OCI-M2 (cell line): ENCODE measurements at regions not wholly inside any gene's neighbourhood (a gene's known extent, or its start where the extent isn't known, plus 50 kb on each side); places are given as distances from the start of the nearest gene placed in this dataset.
"Not testable (repeated sequence)": the region's sequence is repeated elsewhere in the genome, so short reads cannot be mapped to it uniquely, and the experiment has no call there.

Source experiments
- DNase-seq: peaks from one replicate; lab custom pipeline; 2025; ENCODE audit not compliant: unreplicated experiment; lab: John Stamatoyannopoulos, UW

DNA sequence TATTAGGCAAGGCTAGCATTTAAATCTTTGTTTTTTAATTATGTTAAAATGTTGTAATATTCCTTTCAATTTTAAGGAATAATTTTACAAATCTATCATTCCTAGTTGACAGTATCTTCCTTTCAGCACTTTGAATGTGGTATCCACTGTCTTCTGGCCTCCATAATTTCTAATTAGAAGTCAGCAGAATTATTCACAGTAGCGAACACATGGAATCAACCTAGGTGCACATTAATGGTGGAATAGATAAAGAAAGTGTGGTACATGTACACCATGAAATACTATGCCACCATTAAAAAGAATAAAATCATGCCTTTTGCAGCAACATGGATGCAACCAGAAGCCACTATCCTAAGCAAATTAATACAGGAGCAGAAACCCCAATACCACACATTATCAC, 1887.8 kb downstream of the PCDH7 start:
- DNase-seq, result no peak

DNA sequence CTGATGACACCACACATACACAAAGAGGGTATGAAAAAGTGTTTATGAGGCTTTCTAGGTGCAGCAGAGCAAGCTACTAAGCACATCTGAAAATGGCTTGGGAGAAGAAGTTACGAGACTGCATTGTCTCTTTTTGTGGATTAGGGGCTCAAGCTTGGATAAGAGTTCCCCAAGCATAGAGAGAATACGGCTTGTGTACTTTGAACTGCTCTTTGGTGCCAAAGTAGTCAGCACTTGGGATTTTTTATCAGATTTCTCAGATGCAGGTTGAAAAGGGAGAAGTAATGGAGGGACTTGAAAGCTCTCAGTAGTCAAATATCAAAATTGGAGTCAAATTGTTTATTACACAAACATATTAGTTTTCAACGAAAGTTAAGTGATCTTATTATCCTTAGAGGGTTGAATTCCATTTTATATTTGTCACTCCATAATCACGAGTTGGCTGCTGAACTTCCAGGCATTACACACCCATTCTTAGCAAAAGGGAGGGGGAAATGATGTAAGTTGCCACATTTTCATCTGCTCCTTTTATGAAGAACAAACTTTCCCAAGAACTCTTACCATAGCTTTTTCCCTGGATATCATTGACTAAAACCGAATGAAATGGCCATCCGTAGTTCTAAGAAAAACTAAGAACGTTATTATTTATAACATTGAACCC, 1904.9 kb downstream of the PCDH7 start:
- DNase-seq, result no peak

DNA sequence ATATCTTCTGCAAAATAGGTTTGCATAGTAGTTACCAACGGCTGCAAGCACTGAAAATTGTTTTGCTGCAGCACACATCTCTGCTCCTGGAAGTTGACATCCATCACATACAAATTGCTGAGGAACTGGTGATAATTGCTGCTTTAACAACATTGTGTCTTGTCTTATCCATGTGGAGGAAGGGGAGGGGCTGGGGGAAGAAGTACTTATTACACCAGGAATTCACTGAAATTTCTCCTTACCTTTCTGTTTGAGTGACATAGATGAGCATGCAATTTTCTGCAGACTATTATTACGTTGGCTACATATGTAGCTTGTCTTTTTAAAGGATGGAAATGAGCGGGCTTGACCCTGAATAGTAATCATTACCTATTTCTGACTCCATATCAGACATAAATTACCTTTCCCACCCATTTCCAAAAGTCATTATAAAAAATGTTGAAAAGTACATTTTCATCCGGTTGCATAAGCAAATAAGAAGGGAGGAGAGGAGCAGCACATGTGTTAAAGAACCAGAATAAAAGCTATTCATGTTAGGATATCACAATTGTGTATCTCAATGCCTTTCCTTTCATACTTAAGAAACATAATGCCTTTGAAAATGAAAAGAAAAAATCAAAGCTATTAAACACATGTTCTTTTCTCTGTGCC, 1905.6 kb downstream of the PCDH7 start:
- DNase-seq, result no peak

DNA sequence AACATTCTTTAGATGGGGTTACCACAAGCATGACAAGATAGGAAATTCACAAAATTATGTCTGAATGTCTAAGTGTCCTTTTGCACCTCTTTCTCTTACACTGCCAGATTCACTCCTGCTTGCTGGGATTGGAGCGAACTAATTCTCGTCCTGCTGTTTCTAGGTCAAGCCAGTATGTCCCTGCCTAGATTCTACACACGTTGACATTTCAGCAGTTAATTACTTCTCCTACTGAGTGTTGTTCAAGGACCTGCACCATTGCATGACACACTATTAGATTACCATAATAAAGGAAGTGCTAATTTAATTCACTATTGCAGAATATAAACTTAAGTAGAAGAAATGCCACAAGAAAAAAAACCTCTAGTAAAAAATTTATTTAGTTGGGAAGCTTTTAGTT, 1911.7 kb downstream of the PCDH7 start:
- no peak for DNase-seq

DNA sequence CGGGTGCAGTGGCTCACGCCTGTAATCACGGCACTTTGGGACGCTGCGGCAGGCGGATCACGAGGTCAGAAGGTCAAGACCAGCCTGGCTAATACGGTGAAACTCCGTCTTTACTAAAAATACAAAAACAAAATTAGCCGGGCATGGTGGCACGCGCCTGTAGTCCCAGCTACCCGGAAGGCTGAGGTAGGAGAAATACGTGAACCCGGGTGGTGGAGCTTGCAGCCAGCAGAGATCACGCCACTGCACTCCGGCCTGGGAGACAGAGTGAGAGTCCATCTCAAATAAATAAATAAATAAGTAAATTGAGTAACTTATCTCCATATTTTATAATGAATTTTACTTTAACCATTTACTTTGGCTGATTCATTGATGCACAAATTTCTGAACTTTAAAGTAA, 1913.3 kb downstream of the PCDH7 start:
- DNase-seq, result no peak

DNA sequence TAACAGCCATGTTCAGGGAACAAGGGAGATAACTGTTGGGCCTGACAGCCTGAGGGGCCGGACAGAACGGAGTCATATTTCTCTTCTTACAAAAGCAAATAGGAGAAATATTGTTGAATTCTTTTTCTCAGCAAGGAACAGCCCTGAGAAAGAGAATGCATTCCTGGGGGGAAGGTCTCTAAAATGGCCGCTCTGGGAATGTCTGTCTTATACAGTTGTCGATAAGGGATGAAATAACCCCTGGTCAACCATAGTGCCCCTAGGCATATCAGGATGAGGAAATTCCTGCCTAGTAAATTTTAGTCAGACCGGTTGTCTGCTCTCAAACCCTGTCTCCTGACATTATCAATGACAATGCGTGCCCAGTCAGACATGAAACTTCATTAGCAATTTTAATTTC, 1925.5 kb downstream of the PCDH7 start:
- DNase-seq, result no peak

DNA sequence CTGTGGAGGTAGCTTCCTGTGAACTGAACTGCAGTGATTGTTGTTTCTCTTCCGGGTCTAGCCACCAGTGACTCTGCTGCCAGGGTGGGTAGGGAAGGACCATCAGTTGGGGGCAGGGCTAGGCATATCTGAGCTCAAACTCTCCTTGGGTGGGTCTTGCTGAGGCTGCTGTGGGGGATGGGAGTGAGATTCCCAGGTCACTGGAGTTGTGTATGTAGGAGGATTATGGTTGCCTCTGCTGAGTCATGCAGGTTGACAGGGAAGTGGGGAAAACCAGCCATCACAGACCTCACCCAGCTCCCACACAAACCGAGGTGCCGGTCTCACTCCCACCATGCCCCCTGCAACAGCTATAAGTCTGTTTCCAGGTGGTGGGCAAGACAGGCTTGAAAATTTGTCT, 1937.8 kb downstream of the PCDH7 start:
- no peak for DNase-seq

DNA sequence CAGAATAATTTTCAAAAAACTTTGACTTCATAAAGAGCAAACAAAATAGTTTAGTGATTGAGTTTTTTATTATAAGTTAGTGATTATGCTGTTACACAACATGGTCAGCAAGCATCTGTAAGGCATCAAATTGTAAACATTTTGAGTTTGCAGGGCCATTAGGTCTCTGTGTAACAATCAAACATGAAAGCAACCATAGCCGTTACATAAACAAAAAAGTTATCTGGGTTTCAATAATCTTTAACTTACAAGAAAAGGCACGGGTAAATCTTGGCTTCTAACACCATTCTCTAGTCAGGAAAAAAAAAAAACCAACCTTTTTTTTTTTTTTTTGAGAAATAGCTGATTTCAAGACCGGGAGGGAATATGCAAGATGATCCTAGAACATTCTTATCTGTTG, 1941.1 kb downstream of the PCDH7 start:
- no peak for DNase-seq

DNA sequence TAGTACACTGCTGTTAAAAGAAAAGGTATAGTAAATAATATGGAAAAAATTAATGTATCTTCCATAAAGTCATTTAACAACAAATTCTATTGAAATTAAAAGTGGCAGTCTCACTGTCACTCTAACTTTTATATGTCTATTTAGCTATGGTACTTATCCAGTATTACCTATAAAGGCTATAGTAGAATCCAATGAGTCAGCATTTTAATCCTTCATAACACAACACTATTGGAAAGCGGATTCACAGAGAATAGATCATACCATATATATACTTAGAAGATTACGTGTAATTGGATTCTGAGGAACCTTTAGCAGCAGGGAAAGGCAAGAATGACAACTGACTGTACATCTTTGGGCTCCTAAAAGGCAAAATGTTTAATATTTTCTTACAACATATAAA, 1942.6 kb downstream of the PCDH7 start:
- no peak for DNase-seq

DNA sequence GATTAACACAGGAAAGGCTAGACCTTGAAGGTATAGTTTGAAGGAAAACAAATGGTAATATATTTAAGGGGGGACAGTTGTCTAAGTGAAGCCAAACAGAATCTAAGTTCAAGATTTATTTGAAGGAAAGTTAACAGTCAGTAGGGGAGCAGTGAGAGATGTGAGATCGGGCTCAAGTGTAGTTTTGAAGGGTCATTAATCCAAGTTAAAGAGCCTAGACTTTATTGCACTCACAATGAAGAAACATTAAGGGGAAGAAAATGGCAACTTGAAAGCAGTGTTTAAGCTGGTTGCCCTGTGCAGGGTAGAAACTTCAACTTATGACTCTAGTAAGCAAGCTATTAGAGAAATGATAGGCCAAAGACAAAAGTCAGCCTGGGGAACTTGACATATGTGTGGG, 1952.2 kb downstream of the PCDH7 start:
- DNase-seq, result no peak

DNA sequence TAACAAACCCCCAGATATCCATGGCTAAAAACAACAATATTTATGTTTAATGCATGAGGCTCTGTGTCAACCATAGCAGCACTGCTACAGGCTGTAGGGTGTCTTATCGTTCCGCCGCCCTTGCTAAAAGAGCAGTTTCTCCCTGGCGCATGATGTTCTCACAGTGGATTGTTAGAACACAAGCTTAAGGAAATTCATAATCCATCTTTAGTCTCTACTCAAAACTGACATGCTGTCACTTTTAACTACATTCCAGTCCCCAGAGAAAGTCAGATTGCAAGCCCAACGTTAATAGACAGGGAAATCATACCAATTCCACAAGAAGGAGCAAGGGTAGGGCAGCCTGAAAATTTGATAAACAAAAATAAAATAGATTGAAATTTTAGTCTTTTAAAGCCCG, 1960.8 kb downstream of the PCDH7 start:
- no peak for DNase-seq

DNA sequence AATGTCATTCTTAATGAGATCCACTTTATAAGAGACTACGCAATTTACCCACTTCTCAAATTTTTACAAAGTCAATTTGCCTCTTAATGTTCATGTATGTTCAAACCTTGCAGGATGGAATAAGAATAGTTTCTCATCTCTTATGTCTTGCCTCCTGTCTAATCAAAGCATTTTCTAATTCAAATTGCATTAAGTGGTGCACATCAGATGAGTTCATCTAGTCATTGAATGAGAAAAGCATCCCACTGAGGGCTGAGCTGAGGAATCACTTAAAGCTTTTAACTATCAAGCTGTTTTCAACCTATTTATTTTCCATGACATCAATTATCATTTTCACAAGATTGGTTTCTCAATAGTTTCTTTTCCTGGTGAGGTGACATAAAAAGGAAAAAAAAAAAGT, 1964.0 kb downstream of the PCDH7 start:
- DNase-seq, result no peak

DNA sequence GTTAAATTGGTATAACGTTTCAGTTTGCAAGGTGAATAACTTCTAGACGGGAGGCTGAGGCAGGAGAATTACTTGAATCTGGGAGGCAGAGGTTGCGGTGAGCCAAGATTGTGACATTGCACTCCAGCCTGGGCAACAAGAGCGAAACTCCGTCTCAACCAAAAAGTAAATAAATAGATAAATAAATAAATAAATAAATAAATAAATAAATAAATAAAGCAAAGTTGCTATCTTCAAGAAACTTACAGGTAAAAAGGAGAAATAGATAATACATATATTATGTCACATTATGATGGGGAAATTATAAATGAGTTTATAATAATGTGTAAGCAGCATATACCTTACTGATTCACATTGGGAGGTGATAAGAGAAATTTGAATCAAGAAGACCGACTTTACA, 1966.0 kb downstream of the PCDH7 start:
- DNase-seq, result no peak

DNA sequence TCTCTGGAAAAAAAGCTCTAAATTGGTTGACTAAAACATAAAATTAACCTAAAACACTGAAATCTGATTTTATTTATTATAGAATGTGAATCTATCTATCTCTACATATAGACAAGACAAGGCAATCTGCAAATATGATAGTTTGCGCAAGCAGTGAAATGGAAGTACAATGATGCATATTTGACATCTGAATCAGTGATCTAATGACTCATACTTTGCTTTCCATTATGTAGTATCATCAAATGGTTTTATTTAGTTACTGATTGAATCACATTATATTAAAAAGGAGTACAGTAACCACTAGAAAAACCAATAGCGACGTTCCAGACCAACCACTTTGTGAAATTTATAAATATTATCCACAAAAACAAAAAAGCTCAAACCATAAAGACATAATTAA, 1969.3 kb downstream of the PCDH7 start:
- DNase-seq, result no peak

DNA sequence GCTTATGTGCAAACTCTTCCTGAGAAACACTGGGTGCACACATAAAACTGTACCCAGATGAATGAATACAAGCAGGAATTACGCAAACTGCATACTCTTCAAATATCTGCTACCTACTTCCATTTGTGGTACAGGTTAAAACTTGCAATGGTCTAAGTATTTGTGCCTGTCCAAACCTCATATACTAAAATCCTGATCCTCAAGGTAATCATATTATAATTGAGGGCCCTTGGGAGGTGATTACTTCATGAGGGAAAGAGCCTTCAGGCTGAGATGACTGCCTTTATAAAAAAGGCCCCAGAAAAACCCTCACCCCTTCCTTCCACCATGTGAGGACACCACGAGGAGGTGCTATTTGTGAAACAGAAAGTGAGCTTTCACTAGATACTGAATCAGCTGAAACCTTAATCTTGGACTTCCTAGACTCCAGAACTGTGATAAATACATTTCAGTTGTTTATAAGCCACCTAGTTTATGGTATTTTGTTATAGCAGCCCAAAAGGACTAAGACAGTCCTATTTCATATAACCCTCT, 1977.2 kb downstream of the PCDH7 start:
- no peak for DNase-seq

DNA sequence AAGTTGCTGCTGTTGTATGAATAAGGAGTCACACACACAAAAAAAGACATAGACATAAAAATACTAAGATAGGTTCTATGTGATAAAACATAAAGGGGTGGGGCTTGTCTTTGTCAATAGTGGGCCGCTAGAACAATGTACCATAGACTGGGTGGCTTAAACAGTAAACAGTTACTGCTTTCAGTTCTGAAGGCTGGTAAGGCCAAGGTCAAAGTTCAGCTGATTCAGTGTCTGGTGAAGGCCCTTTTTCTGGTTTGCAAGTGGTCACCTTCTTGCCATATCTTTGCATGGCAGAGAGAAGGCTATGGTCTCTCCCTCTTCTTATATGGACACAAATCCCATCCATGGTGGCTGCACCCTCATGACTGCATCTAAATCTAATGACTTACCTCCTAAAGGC, 1980.7 kb downstream of the PCDH7 start:
- no peak for DNase-seq

DNA sequence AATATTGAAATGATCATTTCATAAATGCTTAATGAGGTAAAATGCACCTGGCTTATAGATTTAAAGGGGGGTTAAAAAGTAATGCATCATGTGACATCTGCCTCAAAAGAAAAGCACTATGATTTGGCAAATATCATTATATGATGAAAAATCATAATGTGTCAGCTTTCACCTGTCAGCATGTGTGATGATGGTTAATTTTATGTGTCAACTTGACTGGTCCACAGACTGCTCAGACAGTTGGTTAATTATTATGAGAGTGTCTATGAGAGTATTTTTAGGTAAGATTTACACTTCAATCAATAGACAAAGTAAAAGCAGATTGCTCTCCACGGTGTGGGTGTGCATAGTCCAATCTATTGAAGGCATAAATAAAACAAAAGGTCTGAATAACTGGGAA, 1986.7 kb downstream of the PCDH7 start:
- DNase-seq, result no peak

DNA sequence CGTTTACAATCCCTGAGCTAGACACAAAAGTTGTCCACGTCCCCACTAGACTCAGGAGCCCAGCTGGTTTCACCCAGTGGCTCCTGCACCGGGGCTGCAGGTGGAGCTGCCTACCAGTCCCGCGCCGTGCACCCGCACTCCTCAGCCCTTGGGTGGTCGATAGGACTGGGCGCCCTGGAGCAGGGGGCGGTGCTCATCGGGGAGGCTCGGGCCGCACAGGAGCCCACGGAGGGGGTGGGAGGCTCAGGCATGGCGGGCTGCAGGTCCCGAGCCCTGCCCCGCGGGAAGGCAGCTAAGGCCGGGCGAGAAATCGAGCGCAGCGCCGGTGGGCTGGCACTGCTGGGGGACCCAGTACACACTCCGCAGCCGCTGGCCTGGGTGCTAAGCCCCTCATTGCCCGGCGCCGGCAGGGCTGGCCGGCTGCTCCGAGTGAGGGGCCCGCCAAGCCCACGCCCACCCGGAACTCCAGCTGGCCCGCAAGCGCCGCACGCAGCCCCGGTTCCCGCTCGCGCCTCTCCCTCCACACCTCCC, 1996.0 kb downstream of the PCDH7 start:
- not testable (repeated sequence) for DNase-seq

DNA sequence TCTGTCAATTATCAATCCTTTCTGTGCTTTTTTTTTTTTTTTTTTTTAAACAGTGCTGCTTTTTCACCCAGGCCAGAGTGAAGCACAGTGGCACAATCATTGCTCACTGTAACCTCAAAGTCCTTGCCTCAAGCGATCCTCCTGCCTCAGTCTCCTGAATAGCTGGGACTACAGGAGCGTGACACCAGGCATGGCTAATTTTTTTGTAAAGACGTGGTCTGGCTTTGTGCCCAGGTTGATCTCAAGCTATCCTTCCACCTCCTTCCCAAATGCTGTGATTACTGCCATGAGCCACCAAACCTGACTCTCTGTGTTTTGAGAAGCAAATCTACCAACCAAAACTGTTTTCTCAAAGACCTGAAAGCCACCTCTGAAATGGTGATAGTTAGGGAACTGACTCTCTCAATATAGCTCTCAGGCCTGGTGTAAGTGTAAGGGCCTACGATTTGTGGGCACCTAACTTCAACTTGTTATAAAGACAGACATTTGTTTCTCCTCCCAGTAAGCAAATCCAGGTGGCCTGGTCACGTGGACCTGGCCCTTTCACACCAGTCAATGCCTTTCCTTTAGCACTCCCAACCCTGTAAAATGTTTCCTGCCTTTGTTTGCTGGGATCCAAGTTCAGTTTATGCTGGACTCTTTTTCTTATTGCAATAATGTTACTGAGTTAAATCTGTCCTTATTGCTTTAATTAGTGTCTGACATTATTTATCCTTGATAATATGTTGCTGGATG, 2015.9 kb downstream of the PCDH7 start:
- no peak for DNase-seq

DNA sequence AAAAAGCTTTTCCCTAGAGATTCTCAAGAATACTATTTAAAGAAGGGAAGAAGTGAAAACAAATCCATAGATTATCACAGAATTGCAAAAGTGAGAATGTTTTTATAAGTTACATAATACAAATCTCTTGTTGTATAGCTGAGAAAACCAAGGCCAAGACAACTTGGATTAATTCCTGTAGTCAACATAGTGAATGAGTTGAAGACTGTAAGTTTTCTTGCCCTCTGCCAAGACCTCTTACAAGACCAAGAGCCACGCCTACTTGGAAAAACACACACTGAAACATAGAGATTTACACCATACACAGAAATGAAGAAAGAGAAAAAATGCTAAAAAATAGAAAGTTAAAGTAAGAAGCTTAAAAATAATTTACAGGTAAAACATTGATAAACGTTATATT, 2024.0 kb downstream of the PCDH7 start:
- no peak for DNase-seq

DNA sequence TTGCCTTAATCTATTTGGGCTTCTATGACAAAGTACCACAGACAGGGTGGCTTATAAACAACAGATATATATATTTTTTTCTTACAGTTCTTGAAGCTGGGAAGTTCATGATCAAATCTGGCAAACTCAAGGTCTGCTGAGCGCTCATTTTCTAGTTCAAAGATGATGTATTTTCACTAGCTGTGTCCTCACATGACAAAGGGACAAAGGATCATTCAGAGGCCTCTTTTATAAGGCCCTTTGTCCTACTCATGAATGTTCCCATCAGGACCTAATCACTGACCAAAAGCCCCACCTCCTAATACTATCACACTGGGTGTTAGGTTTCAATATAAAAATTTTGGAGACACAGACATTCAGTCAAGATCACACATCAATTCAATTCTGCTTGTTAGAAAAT, 2025.2 kb downstream of the PCDH7 start:
- DNase-seq, result no peak

DNA sequence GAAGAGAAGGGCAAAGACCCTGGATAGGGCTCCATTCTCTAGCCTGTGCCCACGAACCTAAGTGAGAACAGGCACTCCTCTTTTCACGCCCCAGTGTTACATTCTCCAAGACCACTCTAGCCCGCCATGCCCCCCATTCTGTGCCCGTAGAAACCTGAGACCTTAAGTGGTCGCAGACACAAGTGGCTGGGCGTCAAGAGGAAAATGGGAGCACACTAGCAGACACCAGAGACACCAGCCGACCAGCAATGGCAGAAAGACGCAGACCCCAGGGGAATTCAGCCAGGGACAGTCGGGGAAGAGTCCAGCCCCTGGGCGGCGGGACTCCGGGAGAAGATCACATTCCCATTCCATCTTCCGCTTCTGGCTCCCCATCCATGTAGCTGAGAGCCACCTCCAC, 2027.9 kb downstream of the PCDH7 start:
- no peak for DNase-seq
